GM19238 (cell line): ENCODE measurements at regions not wholly inside any gene's neighbourhood (a gene's known extent, or its start where the extent isn't known, plus 50 kb on each side); places are given as distances from the start of the nearest gene placed in this dataset.

Source experiments
- DNase-seq: peaks from one replicate; pipeline ENCODE4 v3.0.0; 2011; ENCODE audit warnings: low spot score; ENCODE audit not compliant: insufficient read length

- DNase-seq, result no peak
Observed at GRCh38 chr7:153443032-153443701, 609.0 kb upstream of the DPP6 start.

- DNase-seq, result no peak
Observed at GRCh38 chr7:153444641-153445040, 607.6 kb upstream of the DPP6 start.

DNA sequence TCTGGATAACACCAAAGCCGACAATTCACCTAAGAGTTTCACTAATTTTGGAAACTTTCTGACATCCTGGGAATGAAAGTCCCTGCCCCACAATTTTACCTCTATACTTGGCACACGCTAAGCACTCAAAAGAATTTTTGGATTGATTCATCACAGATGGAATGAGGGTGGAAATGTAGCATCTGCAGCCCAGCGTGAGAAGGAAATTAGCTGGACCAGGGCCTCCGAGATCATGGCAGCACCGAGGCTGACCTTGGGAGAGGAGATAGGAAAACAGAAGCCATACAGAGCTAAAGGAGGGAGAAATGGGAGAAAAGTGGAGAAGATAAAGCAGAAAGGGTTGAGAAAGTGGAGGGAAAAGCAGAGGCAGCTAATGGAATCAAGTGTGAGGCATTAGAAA, 606.6 kb upstream of the DPP6 start:
- no peak for DNase-seq

DNA sequence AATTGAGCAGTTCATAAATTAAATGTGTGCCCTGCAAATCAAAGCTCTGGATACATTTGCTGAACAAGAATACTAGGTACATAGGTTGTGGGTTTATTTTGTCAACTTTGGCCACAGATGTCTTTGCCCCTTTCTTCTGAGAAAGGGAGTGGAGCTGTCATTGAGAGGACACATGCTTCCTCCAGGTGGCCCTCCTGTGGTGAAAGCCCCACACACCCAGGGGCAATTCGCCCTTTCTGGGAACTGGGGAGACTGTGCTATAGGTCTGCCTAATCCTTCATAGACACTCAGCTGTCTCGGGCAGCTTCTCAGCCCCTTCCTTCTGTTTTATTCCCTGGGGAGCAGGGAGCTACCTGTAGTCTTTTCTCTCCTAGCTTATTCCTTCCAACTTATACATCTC, 605.7 kb upstream of the DPP6 start:
- no peak for DNase-seq

DNA sequence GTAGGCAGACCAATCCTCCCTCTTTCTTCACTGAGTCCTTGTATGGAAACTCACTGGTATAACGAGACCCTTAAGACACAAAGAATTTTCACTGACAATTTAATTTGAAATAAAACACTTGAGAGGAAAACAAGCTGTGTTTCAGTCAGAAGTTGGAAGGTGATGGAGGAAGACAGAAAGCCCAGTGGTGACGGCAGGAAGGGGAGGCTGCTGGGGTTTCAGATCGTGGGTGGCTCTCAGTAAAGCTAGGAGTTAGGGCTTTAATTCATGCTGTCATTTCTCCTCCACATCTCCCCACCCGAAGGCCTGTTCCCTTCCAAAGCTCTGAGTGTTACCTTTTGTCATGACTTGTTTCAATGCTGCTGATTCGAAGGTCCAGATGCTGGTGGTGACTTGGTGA, 605.2 kb upstream of the DPP6 start:
- DNase-seq, result no peak

DNA sequence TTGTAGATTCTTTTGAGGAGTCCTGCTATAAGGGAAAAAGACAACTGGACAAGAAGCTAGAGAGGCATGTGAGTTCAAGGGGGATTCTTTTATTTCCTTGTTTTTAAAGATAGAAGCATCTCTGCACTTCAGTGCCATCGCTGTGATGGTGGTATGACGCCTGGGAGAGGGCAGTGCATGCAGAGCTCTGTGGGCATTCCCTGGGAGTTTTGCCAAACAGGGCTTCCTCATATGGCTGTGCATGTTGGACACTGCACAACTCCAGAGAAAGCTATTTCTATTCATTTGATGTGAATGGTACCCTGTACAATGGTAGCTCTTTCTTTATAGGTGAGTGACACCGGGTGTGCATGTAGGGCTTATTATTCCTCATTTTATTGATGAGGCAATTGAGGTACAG, 599.5 kb upstream of the DPP6 start:
- no peak for DNase-seq

- DNase-seq, result no peak
Observed at GRCh38 chr7:153454306-153454705, 597.9 kb upstream of the DPP6 start.

- no peak for DNase-seq
Observed at GRCh38 chr7:153457746-153458145, 594.5 kb upstream of the DPP6 start.

DNA sequence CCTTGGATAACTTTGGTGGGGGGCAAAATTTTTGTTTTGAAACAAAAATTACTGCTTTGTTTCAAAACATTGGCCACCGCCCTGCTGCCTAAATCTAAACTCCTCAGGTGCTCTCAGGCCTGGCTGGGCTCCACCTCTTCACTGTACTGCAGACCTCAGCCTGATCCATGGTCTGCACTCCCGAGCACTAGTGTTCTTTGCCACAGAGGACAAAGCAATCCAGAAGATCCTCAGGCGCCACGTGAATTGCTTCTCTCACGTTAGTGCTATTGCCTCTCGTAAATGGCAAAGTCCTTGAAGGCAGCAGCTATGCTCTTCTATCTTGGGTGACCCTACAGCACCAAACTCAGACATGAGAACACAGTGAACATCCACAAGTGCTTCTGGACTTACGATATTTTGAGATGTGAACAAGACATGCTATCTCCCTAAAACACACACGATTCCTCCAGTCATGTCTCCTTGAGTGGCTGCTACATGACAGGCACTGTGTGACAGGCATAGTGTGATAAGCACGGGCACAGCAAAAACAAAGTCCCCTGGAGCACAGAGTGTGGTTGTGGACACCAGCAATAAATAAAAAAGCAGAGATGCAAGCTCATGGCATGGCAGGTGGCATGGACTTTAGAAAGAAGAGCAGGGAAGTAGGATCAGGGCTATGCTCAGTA, 582.1 kb upstream of the DPP6 start:
- no peak for DNase-seq

DNA sequence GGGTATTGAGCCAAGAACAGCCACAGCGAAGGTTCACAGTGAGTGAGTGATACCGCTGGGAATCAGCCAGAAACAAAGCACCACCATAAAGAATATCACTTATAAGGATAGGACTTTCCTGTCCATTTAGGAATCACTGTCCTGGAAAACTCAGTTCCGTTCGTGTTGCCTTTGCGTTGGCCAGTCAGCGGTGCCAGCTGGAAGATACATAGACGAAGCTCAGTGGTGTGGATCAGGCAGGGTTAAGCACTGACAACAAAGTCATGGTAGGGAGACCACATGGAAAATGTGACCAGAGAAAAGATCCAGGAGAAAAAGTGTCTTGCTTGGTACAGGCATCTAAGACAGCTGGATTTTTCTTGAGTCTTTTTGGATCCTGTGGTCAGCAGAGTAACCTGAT, 579.7 kb upstream of the DPP6 start:
- DNase-seq, result no peak

DNA sequence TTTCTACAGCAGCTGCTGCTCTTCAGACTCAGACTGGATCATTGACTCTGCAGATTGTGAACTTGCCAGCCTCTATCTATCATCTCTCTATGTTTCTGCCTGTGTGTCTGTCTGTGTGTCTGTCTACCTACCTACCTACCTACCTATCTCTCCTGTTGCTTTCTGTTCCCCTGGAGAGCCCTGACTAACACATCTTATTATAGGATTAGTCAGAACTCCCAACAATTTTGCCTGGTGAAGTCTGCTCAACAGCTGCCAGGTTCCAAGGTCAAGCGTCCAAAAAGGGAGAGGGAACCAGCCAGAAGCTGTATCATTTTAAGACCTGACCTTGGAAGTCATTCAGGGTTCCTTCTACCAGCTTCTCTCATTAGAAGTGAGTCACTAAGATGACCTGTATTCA, 579.0 kb upstream of the DPP6 start:
- DNase-seq, result no peak

DNA sequence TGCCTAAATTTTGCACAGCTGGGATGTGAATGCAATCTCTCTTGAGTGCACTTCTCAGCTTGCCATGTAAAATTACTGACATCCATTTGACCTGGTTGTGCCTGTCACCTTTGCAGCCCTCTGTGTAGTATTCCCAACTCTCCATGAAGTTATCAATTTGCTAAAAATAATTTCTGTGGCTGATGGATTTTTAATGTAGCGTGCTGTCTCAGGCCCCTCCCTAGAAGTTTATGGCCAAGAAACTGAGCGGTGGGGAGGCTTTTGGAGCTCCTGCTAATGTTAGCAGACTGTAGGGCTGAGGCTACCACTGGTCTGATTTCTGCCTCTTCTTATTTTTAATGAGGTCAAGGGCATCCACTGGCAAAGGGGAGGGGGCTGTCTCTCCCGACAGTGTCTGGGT, 577.0 kb upstream of the DPP6 start:
- no peak for DNase-seq

- no peak for DNase-seq
Observed at GRCh38 chr7:153476166-153476565, 576.0 kb upstream of the DPP6 start.

DNA sequence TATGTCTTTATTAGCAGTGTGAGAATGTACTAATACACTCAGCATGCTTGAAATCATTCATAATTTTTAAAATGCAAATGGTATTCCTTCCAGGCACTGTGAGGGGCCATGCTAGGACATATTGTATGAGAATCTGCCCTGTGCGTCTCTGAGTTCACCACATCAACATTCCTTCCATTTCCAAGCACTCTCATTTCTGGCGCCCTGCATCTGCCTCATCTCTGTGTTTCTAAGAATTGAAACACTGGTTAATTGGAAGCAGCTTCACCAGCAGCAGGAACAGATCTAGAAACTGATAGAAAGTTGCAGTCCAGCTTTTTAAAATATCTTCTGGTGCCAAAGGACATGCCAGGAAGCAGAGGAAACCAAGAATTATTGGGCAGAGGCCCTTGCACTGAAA, 555.9 kb upstream of the DPP6 start:
- no peak for DNase-seq

- DNase-seq, result no peak
Observed at GRCh38 chr7:153503093-153503492, 549.1 kb upstream of the DPP6 start.

- no peak for DNase-seq
Observed at GRCh38 chr7:153504288-153505075, 547.7 kb upstream of the DPP6 start.

DNA sequence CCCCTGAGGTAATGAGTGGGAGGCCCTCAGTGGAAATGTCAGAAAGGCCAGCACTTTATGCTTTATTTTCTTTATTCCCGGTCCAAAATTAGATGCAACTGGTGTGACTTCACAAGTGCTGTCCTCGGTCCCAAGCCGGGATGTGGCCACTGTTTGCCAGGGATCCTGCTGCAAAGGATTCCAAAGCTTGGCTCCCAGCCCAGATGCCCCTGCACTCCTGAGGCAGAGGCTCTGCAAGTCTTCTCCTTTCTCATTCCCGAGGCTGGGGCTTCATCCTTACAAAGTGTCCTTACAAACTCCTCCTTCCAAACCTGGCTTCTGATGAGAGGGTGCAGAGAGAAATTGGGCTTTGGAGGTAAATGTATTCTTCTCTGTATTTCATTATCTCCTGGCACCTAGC, 544.3 kb upstream of the DPP6 start:
- DNase-seq, result no peak

DNA sequence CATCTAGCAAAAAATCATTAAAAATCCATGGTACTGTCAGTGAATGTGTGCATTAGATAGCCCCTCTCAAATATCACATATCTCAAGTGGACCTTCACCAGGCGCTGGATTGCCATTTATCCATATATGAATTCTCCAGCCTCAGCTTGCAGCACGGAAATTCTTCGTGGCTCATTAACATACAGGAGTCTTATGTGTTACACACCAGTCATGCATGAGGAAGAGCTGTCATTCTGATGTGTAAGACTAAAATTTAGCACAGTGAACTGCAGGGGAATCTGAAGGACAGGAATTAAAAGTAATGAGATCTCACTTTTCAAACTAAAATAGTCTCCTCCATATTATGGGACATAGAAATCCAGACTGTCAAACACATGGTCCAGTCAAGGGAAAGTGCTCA, 542.4 kb upstream of the DPP6 start:
- DNase-seq, result no peak

DNA sequence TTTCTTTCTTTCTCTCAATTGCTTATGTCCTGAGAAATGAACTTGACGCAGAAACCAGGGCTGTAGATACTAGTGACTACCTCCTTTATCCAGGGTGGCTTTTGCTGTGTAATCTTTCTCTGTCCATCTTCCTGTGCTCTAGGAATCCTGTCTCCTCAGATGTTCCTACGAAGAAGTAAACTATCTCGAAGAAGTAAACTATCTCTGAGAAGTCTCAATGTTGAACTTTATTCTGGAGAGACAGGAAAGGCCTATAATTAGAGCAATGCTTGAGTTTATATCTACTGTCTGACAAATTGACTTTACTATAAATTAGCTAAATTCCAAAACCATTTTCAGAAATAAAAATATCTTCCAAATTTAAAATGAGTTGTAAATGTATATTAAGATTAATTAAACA, 541.5 kb upstream of the DPP6 start:
- DNase-seq, result no peak

DNA sequence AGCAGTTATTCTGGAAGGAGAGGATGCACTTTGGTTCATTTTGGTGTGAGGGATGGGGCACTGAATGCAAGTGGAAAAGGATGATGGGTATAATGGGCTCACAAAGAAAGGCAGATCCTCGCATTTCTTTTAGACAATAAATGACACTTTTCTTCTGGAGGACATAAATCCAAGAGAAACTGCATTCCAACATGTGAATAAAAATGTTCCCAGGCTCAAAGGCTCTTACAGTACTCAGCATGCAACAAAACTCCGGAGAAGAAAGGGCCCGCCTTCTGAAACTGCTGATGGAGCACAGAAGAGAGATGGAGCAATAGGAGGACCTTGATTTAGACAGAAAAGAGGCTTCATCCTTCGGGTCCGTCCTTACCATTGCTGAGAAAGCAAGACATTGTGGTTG, 538.2 kb upstream of the DPP6 start:
- DNase-seq, result no peak

DNA sequence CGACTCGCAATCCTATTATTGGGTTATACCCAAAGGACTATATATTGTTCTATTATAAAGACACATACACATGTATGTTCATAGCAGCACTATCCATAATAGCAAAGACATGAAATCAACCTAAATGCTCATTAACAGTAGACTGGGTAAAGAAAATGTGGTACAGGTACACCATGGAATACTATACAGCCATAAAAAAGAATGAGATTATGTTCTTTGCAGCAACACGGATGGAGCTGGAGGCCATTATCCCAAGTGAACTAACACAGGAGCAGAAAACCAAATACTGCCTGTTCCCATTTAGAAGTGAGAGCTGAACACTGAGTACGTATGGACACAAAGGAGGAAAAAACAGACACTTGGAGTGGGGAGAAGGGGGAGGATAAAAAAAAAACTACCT, 536.8 kb upstream of the DPP6 start:
- DNase-seq, result no peak

DNA sequence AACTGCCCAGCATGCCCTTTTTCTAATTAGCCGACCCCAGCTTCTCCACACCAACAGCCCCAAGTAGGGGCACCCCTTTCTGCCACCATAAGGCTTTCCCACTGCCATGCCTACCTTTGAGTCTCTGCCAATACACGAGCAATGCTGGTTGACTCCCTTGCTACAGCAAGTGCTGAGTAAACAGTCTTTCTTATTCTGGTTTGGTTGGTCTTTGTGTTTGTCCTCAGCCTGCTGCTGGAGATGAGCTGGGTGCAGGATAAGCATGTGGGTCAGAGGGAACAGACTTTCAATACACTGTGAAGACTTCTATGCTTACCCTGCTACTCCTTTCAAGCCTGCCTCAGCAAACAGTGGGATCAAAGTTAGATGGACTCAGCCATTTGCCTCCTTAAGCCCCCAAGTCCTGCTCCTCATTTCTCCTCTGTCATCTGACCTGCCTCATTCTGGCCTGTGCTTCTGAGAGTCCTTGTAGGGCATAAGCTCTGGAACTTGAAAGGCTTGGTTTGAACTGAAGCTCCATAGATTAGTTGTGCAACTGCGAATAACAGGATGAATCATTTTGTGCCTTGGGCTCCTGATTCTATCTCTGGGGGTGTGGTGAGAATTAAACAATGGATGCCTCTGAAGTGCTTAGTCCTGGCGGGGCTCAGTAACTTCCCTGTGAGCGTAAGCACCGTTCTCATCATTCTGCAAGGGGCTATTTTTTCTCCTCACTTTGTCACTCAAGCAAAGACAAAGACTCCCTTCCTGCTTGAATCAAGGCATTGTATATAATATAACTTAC, 533.8 kb upstream of the DPP6 start:
- DNase-seq, result no peak
